GM18511 (cell line): ENCODE measurements at regions not wholly inside any gene's neighbourhood (a gene's known extent, or its start where the extent isn't known, plus 50 kb on each side); places are given as distances from the start of the nearest gene placed in this dataset.
"Not testable (repeated sequence)": the region's sequence is repeated elsewhere in the genome, so short reads cannot be mapped to it uniquely, and the experiment has no call there.

ENCODE experiments used
- ATAC-seq: cut with Tn5 transposase; IDR thresholded peaks from one replicate; pipeline ENCODE4 v1.9.1; 2021; ENCODE audit warnings: mild to moderate bottlenecking, moderate library complexity; ENCODE audit not compliant: unreplicated experiment

DNA sequence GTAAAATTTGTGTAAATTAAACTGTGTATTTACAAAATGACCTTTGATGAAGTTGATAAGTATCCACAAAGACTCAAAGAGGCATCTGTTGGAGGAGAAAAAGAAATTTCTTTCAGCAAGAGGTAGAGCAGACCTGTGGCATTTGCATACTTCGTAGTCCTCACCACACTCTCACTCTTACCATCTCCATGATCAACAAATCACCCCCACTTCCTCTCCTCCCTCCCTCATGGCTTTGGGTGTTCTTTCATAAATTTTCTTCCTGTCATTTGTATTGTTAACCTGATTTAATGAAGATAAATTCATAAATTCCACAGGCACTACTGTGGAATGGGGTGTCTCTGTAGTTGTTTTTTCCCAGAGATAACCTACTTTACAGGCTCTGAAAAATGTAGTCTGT, 366.5 kb downstream of the ZNF674 start:
- ATAC-seq = peak; percentile 36

- ATAC-seq = no peak
These were observed 372.1 kb downstream of the ZNF674 start for GRCh38 chrX:46173159-46173558.

GRCh38 chrX:46171457-46171856, 373.8 kb downstream of the ZNF674 start:
- not testable (repeated sequence) for ATAC-seq

DNA sequence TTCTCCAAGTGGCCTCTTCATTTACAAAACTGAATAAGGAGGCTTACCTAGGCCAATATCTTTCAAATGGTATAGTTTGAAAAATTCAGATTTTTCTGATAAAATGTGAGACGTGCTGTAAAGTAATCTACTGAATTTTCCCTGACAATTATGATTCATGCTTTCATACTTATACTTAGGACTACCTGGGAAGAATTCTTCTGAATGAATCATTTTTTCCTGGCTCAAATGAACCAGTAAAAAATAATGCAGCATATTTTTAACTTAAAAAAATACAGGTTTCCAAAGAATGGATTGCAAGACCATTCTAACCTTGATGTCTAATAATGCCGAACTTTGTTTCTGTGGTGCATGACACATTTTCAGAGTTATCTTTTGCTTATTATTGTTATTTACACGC, 375.4 kb downstream of the ZNF674 start:
- ATAC-seq = no peak

DNA sequence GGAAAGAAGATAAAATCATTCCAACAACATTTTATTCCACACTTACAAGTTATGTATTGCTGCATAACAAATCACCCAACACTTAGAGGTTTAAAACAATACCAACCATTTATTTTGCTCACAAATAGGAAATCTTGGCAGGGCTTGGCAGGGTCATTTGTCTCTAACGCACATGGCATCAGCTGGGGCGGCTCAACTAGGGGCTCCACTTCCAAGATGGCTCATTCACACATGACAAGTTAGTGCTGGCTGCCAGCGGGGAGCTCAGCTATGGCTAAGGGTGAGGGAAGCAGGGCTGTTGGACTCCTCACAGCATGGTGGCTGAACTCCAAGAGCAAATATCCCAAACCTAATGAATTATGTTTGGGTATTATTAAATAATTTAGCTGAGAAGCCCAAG, 377.0 kb downstream of the ZNF674 start:
- no peak for ATAC-seq

- no peak for ATAC-seq
These were observed 379.4 kb downstream of the ZNF674 start for GRCh38 chrX:46165866-46166265.

GRCh38 chrX:46165411-46165810, 379.8 kb downstream of the ZNF674 start:
- ATAC-seq = no peak

DNA sequence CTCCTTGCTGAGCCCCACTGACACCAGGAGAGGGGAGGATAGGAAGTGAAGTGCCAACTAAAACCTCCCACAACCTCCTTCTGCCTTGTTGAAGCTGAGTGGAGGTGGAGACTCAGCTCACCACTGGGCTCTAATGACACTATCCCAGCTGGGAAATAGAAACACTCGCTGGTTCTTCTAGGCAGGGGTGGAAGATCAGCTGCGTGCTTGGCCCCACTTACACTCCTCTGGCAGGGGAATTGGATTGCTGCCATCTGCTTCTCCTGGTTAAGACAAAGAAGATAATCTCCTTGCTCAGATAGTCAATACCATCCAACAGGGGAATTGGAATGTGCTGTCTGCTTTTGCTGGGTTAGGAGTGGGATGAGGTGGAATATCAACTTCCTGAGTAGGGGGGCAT, 392.5 kb downstream of the ZNF674 start:
- ATAC-seq = no peak

DNA sequence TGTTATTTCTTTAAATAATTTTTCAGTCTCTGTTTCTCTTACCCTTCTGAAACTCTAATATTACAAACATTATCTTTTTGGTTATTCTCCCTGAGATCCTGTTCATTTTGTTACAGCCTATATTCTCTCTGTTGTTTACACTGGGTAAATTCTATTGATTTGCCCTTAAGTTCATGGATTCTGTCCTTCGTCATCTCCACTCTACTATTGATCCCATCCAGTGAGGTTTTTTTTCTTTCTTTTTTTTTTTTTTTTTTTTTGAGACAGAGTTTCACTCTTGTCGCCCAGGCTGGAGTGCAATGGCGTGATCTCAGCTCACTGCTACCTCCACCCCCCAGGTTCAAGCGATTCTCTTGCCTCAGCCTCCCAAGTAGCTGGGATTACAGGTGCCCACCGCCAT, 393.9 kb downstream of the ZNF674 start:
- ATAC-seq = not testable (repeated sequence)

GRCh38 chrX:46144566-46144965, 400.7 kb downstream of the ZNF674 start:
- no peak for ATAC-seq

- ATAC-seq = no peak
These were observed 404.9 kb downstream of the ZNF674 start for GRCh38 chrX:46140272-46140671.

- ATAC-seq = no peak
These were observed 415.0 kb downstream of the ZNF674 start for GRCh38 chrX:46130247-46130646.

DNA sequence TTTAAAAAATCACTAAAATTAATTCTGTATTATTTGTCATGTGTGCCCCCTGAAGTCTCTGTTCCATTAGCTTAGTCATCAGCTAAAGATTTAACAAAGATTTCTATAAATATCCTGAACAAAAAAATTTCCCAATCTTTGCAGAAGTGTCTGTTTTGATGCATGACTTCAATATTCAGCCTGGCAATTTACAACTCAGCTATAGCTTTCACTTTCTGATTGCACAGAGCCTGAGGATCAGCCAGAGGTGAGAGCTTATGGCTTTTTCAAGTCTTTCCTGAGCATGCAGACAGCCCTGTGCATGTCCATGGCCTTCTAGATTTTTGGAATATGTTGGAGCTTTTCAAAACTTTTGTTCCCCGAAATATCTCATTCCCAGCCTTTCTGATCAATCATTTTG, 420.1 kb downstream of the ZNF674 start:
- no peak for ATAC-seq

DNA sequence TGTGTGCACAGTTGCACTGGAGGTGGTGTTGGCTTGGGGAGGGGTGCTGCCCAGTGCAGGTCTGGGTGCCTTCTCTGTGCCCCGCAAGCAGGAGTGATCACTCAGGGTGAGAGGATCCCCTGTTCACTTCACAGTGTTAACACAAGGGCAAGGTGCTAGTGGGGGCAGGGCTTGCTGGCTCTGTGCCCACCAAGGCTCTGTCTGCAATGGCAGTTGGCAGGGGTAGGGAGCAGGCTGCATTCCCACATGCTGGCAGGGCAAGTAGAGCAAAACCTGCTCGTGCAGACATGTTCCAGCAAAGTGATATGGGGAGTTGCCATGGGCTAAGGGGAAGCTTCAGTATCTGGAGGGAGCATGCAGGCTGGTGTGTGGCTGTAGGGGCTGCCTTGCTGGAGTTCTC, 428.0 kb downstream of the ZNF674 start:
- no peak for ATAC-seq

- not testable (repeated sequence) for ATAC-seq
These were observed 457.9 kb downstream of the ZNF674 start for GRCh38 chrX:46087310-46087709.

DNA sequence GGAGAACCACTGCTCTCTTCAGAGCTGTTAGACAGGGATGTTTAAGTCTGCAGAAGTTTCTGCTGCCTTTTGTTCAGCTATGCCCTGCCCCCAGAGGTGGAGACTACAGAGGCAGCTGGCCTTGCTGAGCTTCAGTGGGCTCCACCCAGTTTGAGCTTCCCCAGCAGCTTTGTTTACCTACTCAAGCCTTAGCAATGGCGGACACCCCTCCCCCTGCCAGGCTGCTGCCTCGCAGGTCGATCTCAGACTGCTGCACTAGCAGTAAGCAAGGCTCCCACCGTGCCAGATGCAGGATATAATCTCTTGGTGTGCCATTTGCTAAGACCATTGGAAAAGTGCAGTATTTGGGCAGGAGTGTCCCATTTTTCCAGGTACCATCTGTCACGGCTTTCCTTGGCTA, 465.1 kb downstream of the ZNF674 start:
- ATAC-seq = not testable (repeated sequence)

- ATAC-seq = no peak
These were observed 472.4 kb downstream of the ZNF674 start for GRCh38 chrX:46072791-46073190.

GRCh38 chrX:46072372-46072771, 472.8 kb downstream of the ZNF674 start:
- ATAC-seq = no peak

DNA sequence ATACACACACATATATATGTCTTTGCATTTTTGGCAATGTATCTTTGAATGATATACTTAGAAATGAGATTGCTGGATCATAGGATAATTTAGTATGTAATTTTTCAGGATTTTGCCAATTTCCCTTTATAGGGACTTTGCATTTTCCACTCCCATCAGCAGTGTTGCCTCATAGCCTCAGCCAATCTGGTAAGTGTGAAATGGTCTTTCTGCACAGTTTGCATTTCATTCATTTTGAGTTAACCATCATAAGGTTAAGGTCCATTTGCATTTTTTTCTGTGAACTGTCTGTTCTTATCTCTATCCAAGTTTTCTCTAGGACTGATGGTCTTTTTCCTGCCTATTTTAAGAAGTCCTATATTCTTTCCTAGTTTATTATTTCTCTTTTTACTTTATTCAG, 474.8 kb downstream of the ZNF674 start:
- ATAC-seq = no peak

DNA sequence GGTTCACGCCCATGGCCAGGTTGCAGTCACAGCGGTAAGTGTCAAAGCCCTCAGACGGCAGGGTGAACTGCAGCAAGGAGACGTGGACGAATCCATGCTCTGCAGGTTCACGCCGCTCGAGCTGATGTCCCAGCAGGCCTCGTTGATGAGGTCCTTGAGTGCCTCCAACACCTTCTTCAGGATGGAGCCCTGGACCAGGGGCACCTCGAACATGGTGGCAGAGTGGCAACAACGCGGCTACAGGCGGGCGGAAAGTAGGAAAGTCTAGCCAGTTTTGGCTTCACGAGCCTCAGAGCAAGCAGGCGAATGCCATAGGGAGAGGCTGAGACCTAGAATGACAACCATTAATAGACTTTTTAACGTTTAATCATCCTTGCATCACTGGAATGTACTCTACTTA, 485.9 kb downstream of the ZNF674 start:
- no peak for ATAC-seq

DNA sequence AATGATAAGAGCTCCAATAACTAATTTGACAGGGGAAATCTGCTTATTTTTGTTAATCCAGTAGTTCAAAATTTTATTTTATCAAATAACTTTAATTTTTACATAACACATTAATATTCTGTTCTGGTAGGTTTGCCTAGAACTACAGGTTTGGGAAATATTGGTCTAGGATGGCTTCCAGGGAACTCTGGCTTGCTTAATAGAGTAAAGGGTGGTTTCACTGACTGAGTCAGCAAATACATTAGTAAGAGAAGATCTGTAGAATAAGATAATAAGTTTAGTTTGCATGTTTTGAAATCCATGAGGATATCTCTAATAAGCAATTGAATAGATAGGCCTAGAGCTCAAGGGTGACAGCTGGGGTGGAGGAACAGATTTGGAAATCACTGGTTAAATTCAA, 500.7 kb downstream of the ZNF674 start:
- ATAC-seq = no peak

GRCh38 chrX:46040001-46040400, 505.2 kb downstream of the ZNF674 start:
- ATAC-seq = no peak

- no peak for ATAC-seq
These were observed 505.7 kb downstream of the ZNF674 start for GRCh38 chrX:46039526-46039925.

DNA sequence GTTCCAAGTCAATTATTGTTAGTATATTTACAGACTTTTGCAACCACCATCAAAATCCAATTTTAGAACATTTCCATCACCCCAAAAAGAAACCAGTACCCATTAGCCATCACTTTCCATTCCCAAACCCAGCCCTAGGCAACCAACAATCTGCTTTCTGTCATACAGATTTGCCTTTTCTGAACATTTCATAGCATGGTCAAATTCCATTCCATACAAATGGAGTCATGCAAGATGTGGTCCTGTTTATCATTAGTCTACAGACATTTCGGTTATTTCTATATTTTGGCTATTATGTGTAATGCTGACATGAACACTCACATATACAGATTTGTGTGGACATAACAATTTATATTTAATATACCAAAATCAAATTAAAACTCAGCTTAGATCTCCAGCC, 508.7 kb downstream of the ZNF674 start:
- no peak for ATAC-seq
